ENCODE measurements at regions not wholly inside any gene's neighbourhood (a gene's known extent, or its start where the extent isn't known, plus 50 kb on each side); places are given as distances from the start of the nearest gene placed in this dataset.

GRCh38 chr3:155029941-155030340, 50.2 kb upstream of the MME start:
- H3K9me3 Mint-ChIP-seq (ENCODE audit: insufficient read depth) = no peaks in the 10 kb centered on the region
- TF ChIP-seq CTCF (IDR thresholded peaks at IDR 0.05) (no peak), EZH2 (IDR thresholded peaks at IDR 0.05; ENCODE audit: borderline replicate concordance, insufficient read depth, low read depth, low read length, poor library complexity, severe bottlenecking) (no peak)
- CTCF ChIA-PET = no interaction called here
- H2AFZ ChIP-seq (ENCODE audit: insufficient read depth, low read depth, low read length, poor library complexity, severe bottlenecking) = no peak overlapping the region
- H4K20me1 ChIP-seq (ENCODE audit: control insufficient read depth, insufficient read depth, low read length, poor library complexity, severe bottlenecking) = no peaks in the 10 kb centered on the region
- H3K4me3 ChIP-seq (ENCODE audit: control extremely low read depth in 1 of 5, extremely low read depth in 1 of 5, insufficient read depth in 1 of 5, low read depth in 2 of 5, low read length in 4 of 5) = no peak overlapping the region
- no peaks in the 10 kb centered on the region for H3K4me1 ChIP-seq (ENCODE audit: control insufficient read depth in 2 of 2, insufficient read depth in 2 of 2, low read length in 2 of 2)
- no CpG with 5 or more reads among the region's 1 CpG for WGBS (ENCODE audit: insufficient coverage)
- H3K27ac Mint-ChIP-seq = no peak overlapping the region
- no peak overlapping the region for H3K9ac ChIP-seq (ENCODE audit: low read length)
- H3K36me3 ChIP-seq (replicated peaks in 1 of 2; ENCODE audit: control extremely low read depth in 1 of 2, control insufficient read depth in 1 of 2, extremely low read depth in 1 of 2, insufficient read depth in 2 of 2, low read length in 1 of 2) = no peaks in the 10 kb centered on the region
- no peaks in the 10 kb centered on the region for H3K4me1 Mint-ChIP-seq
- H3K27me3 ChIP-seq (replicated peaks in 1 of 4; ENCODE audit: control extremely low read depth in 1 of 4, control insufficient read depth in 3 of 4, insufficient read depth in 4 of 4, low read length in 3 of 4) = no peaks in the 10 kb centered on the region
- H3K9me3 ChIP-seq (ENCODE audit: control extremely low read depth in 1 of 3, control insufficient read depth in 2 of 3, insufficient read depth in 1 of 3, low read length in 2 of 3) = no peaks in the 10 kb centered on the region
- H3K79me2 ChIP-seq (ENCODE audit: control insufficient read depth, insufficient read depth, low read length) = no peaks in the 10 kb centered on the region
- intact Hi-C loops (cut with micrococcal nuclease) = no loop called here
- POLR2A ChIA-PET = no interaction called here
- H3K27ac ChIP-seq (ENCODE audit: low read length in 2 of 2) = no peak overlapping the region
- no peak overlapping the region for H3K4me2 ChIP-seq (replicated peaks; ENCODE audit: low read depth, low read length, poor library complexity, severe bottlenecking)
- no peak overlapping the region for H3K4me3 Mint-ChIP-seq
- no peak for ATAC-seq (ENCODE audit: low read depth)
- DNase-seq = no peak
- H3K27me3 Mint-ChIP-seq = no peaks in the 10 kb centered on the region

- DNase-seq = no peak
- intact Hi-C loops (cut with micrococcal nuclease) = no loop called here
- ATAC-seq (ENCODE audit: low read depth) = no peak
- no peak overlapping the region for H3K27ac ChIP-seq (ENCODE audit: low read length in 2 of 2)
- H3K4me1 Mint-ChIP-seq = no peaks in the 10 kb centered on the region
- no peaks in the 10 kb centered on the region for H3K27me3 ChIP-seq (replicated peaks in 1 of 4; ENCODE audit: control extremely low read depth in 1 of 4, control insufficient read depth in 3 of 4, insufficient read depth in 4 of 4, low read length in 3 of 4)
- no peak overlapping the region for H3K4me3 Mint-ChIP-seq
- no peak overlapping the region for H3K9ac ChIP-seq (ENCODE audit: low read length)
- no peak overlapping the region for H3K27ac Mint-ChIP-seq
- ChIA-PET POLR2A (no interaction called here), CTCF (no interaction called here)
- no peaks in the 10 kb centered on the region for H3K9me3 ChIP-seq (ENCODE audit: control extremely low read depth in 1 of 3, control insufficient read depth in 2 of 3, insufficient read depth in 1 of 3, low read length in 2 of 3)
- no peak overlapping the region for H3K4me3 ChIP-seq (ENCODE audit: control extremely low read depth in 1 of 5, extremely low read depth in 1 of 5, insufficient read depth in 1 of 5, low read depth in 2 of 5, low read length in 4 of 5)
- no peaks in the 10 kb centered on the region for H3K36me3 ChIP-seq (replicated peaks in 1 of 2; ENCODE audit: control extremely low read depth in 1 of 2, control insufficient read depth in 1 of 2, extremely low read depth in 1 of 2, insufficient read depth in 2 of 2, low read length in 1 of 2)
- H3K4me2 ChIP-seq (replicated peaks; ENCODE audit: low read depth, low read length, poor library complexity, severe bottlenecking) = no peak overlapping the region
- no peaks in the 10 kb centered on the region for H3K4me1 ChIP-seq (ENCODE audit: control insufficient read depth in 2 of 2, insufficient read depth in 2 of 2, low read length in 2 of 2)
- WGBS (ENCODE audit: insufficient coverage) = 56% methylated on average over 2 of the region's 2 CpGs
- H2AFZ ChIP-seq (ENCODE audit: insufficient read depth, low read depth, low read length, poor library complexity, severe bottlenecking) = no peak overlapping the region
- no peaks in the 10 kb centered on the region for H3K9me3 Mint-ChIP-seq (ENCODE audit: insufficient read depth)
- no peak for TF ChIP-seq EZH2 (IDR thresholded peaks at IDR 0.05; ENCODE audit: borderline replicate concordance, insufficient read depth, low read depth, low read length, poor library complexity, severe bottlenecking)
- no peak for TF ChIP-seq CTCF (IDR thresholded peaks at IDR 0.05)
- no peaks in the 10 kb centered on the region for H3K79me2 ChIP-seq (ENCODE audit: control insufficient read depth, insufficient read depth, low read length)
- H3K27me3 Mint-ChIP-seq = no peaks in the 10 kb centered on the region
- H4K20me1 ChIP-seq (ENCODE audit: control insufficient read depth, insufficient read depth, low read length, poor library complexity, severe bottlenecking) = no peaks in the 10 kb centered on the region
These were observed 53.0 kb upstream of the MME start for GRCh38 chr3:155026999-155027591.

Data from B cell (primary cell).